Mucosa of gallbladder (tissue), 1 donor: ENCODE measurements at regions not wholly inside any gene's neighbourhood (a gene's known extent, or its start where the extent isn't known, plus 50 kb on each side); places are given as distances from the start of the nearest gene placed in this dataset.
"Not testable (repeated sequence)": the region's sequence is repeated elsewhere in the genome, so short reads cannot be mapped to it uniquely, and the experiment has no call there.

Source experiments
- DNase-seq: peaks from one replicate; pipeline ENCODE4 v3.0.0-alpha.2; 2020; ENCODE audit warnings: low spot score
- donor health status: DM: no; HTN: no; CAD: no.

GRCh38 chr2:65915273-65915672 is 482.9 kb upstream of the SPRED2 start:
- DNase-seq, result no peak

DNA sequence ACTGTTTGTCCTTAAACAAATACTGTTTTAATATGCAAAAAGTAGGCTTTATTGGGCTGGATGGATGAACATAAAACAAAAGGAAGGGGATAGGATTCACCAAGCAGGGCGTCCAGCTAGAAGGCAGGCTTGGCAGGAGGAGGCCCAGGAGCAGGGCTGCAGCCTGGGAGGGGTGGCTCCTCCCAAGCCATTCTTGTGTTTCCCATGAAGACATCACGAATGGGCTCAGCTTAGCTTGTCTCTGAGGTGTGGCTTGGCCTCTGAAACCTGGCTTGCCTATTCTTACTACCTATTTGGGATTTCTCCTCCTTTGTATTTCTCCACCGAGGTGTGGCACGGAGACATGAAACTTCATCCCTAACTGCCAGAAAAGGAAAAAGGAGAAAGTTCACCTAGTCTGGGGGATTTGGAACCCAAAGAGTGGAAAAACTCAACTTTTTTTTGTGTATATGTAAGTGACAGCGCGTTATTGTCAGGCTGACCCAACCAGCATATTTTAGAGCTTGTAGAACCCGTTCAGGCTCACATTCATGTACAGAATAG is 481.9 kb upstream of the SPRED2 start:
- no peak for DNase-seq

DNA sequence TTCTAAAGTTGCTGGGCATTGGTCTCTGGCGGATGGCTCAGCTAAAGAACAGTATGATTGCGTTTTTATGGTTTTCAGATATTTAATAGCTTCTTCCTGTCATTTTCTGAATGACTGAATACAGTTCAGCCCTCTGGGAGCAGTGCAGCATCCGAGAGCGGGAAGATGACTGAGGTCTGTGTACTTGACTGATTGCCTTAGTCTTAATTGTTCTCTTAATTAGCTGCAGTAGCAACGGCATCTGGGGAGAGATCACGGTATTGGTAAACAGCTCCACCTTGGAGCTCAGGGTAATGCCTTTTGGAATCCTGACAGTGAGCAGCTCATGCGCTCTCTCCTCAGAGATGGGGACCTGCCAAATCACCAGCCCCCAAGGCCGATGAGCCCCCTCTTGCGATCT is 481.4 kb upstream of the SPRED2 start:
- no peak for DNase-seq

DNA sequence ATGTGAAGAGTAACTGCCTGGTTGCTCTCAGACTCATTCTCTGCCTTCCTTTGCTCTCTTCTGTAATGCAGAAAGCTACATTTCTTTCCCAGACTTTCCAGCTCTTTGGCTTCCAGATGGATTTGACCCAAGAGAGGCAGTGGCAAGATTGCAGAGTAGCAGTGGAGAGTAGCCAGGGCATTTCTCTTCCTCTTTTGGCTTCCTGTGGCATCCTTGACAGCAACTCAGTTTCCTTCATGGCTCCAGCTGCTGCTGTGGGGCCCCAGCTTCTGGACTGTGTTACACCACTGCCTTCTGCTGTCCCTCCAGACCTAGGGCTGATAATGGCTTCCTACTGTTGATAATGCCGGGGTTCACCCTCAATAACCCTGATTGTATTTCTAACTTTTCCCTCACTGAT is 469.4 kb upstream of the SPRED2 start:
- DNase-seq, result peak; percentile 25

GRCh38 chr2:65896446-65896845 is 464.0 kb upstream of the SPRED2 start:
- DNase-seq, result no peak

DNA sequence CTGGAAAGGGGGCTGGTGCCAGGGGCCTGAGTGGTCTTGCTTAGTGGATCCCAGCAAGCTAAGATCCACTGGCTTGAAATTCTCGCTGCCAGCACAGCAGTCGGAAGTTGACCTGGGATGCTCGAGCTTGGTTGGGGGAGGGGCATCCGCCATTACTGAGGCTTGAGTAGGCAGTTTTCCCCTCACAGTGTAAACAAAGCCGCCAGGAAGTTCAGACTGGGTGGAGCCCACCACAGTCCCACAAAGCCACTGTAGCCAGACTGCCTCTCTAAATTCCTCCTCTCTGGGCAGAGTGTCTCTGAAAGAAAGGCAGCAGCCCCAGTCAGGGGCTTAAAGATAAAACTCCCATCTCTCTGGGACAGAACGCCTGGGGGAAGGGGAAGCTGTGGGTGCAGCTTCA is 457.7 kb upstream of the SPRED2 start:
- not testable (repeated sequence) for DNase-seq

- no peak for DNase-seq
Measured at GRCh38 chr2:65885266-65885665, 452.9 kb upstream of the SPRED2 start.

- DNase-seq, result no peak
Measured at GRCh38 chr2:65881592-65881991, 449.2 kb upstream of the SPRED2 start.

GRCh38 chr2:65880436-65880835 is 448.0 kb upstream of the SPRED2 start:
- no peak for DNase-seq

GRCh38 chr2:65878011-65878340 is 445.6 kb upstream of the SPRED2 start:
- DNase-seq, result no peak

GRCh38 chr2:65877331-65878010 is 445.1 kb upstream of the SPRED2 start:
- DNase-seq, result no peak

GRCh38 chr2:65876114-65876513 is 443.7 kb upstream of the SPRED2 start:
- DNase-seq, result no peak

DNA sequence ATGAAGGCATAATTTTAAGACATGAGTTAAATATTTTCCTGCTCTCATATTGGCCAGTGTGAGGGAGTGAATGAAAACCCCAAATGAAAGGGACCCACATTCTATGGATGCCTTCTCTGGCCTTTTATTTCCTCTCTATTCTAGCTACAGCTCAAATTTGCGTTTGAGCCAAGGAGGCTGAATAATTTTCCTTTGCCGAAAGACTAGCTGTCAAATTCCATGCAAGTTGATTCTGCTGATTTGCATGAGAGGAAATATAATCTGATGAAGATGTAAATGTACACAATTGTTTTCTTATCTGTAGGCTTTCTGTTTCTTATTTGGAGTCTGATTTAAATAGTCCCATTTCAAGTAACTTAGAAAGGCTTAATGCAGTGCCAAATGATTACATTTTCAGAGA is 438.4 kb upstream of the SPRED2 start:
- DNase-seq, result no peak

- DNase-seq, result no peak
Measured at GRCh38 chr2:65869296-65869695, 436.9 kb upstream of the SPRED2 start.

- DNase-seq, result no peak
Measured at GRCh38 chr2:65868177-65868576, 435.8 kb upstream of the SPRED2 start.

GRCh38 chr2:65867446-65867845 is 435.0 kb upstream of the SPRED2 start:
- DNase-seq, result no peak

- DNase-seq, result no peak
Measured at GRCh38 chr2:65866148-65866547, 433.7 kb upstream of the SPRED2 start.

DNA sequence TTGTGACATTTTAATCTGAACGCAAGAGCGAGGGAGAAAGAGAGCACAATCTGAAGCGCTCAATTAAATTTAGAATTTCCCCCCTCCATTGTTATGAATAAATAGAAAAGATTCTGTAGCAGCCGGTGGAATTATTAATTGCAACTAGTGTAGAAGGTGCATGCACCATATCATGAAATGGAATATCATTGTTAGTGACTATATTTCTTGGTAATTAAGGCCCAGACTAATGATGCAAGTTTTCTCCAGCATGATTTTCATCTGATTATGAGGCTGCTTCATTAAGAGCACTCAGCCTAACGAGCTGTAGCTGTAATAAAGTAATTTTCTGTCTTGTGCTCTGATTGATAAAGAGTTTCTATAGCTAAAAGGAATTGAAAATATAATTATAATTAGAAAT is 432.2 kb upstream of the SPRED2 start:
- no peak for DNase-seq

DNA sequence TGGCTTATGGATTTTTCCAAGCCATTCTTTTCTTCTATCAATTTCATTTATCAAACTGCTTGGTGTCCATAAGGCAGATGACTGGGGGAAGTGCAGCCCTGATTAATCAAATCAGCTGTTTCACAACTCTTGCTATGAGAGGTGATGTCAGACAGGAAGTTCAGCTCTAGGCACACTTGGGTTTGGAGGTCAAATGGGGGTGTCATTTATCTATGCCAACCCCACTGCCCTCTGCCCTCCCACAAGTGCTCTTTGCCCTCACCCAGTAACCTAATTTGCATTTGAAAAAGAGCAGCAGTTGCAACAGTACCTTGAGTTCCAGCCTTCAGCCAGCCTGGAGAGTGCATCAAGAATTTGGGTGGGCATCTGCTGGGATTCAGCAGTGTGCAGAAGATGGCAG is 431.3 kb upstream of the SPRED2 start:
- no peak for DNase-seq

GRCh38 chr2:65856928-65857327 is 424.5 kb upstream of the SPRED2 start:
- no peak for DNase-seq

DNA sequence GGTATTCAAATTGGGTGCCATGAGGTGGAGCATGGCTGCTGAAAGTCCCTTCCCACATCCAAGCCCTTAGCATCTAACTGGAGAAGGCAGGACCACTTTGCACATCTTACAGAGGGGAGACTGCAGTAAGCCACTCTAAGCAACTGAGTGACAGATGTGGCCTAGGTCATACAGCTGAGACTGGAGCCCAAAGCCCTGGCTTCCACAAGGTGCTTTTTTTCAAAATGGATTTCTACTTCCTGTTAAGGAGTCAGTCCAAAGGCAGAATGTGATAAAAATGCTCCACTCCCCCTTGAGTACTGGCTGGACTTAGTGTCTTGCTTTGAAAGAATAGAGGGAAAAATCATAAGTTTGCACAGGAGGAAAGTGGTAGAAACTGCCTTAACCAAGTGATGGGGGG is 424.0 kb upstream of the SPRED2 start:
- DNase-seq, result no peak

DNA sequence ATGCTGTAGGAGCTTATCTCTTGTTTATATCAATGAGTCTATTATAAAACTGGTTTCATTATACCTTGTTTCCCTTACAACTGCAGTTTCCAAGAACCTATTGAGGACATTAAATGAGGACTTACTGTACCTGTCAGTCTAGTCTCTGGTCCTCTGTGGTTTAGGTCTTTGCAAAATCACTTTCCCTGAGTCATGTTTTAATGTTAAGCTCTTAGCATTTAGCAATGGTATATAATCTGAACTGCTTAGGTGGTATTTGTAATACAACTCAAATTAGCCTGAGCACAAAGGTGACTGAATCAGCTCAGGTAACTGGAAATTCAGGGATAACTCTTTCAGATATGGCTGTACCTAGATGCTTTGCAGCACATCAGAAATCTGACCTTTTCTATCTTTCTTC is 418.3 kb upstream of the SPRED2 start:
- DNase-seq, result no peak

DNA sequence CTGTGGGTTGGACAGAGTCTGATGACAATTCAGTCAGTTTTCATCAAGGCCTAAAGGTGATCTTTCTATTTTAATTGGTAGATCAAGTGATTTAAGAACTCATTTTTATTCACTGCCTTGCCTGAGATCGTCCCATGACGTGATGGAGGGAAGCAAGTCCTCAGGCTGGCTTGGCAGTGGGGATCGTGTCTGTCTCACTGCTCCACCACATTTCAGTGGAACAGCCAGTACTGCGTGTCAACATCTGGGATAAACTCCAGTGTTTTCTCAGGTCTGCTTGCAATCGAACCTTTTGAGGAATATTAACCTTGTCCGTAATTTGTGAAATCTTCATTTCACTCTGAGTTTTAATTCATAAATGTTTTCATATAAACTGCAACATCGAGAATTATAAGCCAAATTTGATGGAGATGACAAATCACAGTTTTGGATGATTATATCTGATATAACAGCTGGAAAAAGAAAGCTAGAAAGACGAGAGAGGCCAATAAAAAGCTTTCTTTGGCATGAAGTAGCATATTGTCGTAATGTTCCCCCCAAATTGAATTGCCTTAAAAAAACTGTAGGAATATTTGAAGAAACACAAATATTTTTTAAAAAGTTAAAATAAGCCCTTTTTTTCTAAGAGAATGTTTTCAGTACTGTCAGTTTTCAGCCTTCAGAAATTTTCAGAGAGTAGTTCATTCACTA is 414.7 kb upstream of the SPRED2 start:
- no peak for DNase-seq
